OCI-LY1 (cell line): ENCODE measurements at regions not wholly inside any gene's neighbourhood (a gene's known extent, or its start where the extent isn't known, plus 50 kb on each side); places are given as distances from the start of the nearest gene placed in this dataset.

Experiments
- H2AFZ ChIP-seq: fragments of 200-600 bp; sonication (generic), shearing (Covaris generic); 2 replicates; pipeline ENCODE4 v1.6.0; 2014; ENCODE audit warnings: antibody characterized with exemption, mild to moderate bottlenecking, low read length
- H3F3A ChIP-seq: fragments of 200-600 bp; sonication (generic), shearing (Covaris generic); 2 replicates; pipeline ENCODE4 v1.6.0; 2014; ENCODE audit warnings: mild to moderate bottlenecking, antibody characterized with exemption, low read length, moderate library complexity; ENCODE audit not compliant: insufficient read depth
- H3K27ac ChIP-seq: fragments of 200-600 bp; sonication (generic); 2 replicates; pipeline ENCODE4 v1.5.1; 2014; ENCODE audit warnings: low read length, mixed run types, mild to moderate bottlenecking, low read depth; ENCODE audit not compliant: poor library complexity, severe bottlenecking
- H3K27me3 ChIP-seq: fragments of 200-600 bp; sonication (generic); 2 replicates; pipeline ENCODE4 v1.6.0; 2014; ENCODE audit warnings: antibody characterized with exemption, mild to moderate bottlenecking, low read length, moderate library complexity; ENCODE audit not compliant: insufficient read depth
- H3K36me3 ChIP-seq: fragments of 200-600 bp; sonication (generic); 2 replicates; pipeline ENCODE4 v1.6.1; 2014; ENCODE audit warnings: mild to moderate bottlenecking, antibody characterized with exemption, low read length, moderate library complexity, mixed read lengths; ENCODE audit not compliant: insufficient read depth
- H3K4me1 ChIP-seq: fragments of 200-600 bp; sonication (generic); 2 replicates; pipeline ENCODE4 v1.5.1; 2014; ENCODE audit warnings: mild to moderate bottlenecking, low read length, moderate library complexity; ENCODE audit not compliant: insufficient read depth, severe bottlenecking
- H3K4me2 ChIP-seq: fragments of 200-600 bp; sonication (generic), shearing (Covaris generic); 2 replicates; pipeline ENCODE4 v1.6.1; 2014; ENCODE audit warnings: low read length
- H3K4me3 ChIP-seq: fragments of 200-600 bp; sonication (generic); 2 replicates; pipeline ENCODE4 v1.5.1; 2014; ENCODE audit warnings: low read length, low read depth, mild to moderate bottlenecking, mixed read lengths; ENCODE audit not compliant: poor library complexity, severe bottlenecking
- H3K79me2 ChIP-seq: fragments of 200-600 bp; shearing (Covaris generic); 2 replicates; pipeline ENCODE4 v1.6.1; 2016; ENCODE audit warnings: mixed run types, low read length, mixed read lengths; ENCODE audit not compliant: insufficient read depth
- H3K9ac ChIP-seq: fragments of 200-600 bp; sonication (generic), shearing (Covaris generic); 2 replicates; pipeline ENCODE4 v1.6.1; 2014; ENCODE audit warnings: mild to moderate bottlenecking, low read length, mixed read lengths
- H3K9me2 ChIP-seq: fragments of 200-600 bp; sonication (generic), shearing (Covaris generic); 2 replicates; pipeline ENCODE4 v1.6.1; 2014; ENCODE audit warnings: low read depth, mild to moderate bottlenecking, low read length, mixed read lengths
- H3K9me3 ChIP-seq: fragments of 200-600 bp; shearing (Covaris generic); 2 replicates; pipeline ENCODE4 v1.6.1; 2014; ENCODE audit warnings: low read length, mixed read lengths
- H4K20me1 ChIP-seq: fragments of 200-600 bp; sonication (generic), shearing (Covaris generic); 2 replicates; pipeline ENCODE4 v1.6.0; 2016; ENCODE audit warnings: mild to moderate bottlenecking, low read length; ENCODE audit not compliant: insufficient read depth
- EZH2 ChIP-seq: fragments of 200-600 bp; sonication (generic), shearing (Covaris generic); IDR thresholded peaks from 2 replicates; pipeline ENCODE4 v1.8.0; 2017; ENCODE audit warnings: borderline replicate concordance, mixed run types, mild to moderate bottlenecking, antibody characterized with exemption, low read length, moderate library complexity, mixed read lengths
- TF ChIP-seq, protein P1 (sequence below): fragments of 200-600 bp; sonication (generic), shearing (Covaris generic); IDR thresholded peaks from 2 replicates; pipeline ENCODE4 v1.5.1; 2017; ENCODE audit warnings: mild to moderate bottlenecking, antibody characterized with exemption, low read length, moderate library complexity, mixed read lengths

DNA sequence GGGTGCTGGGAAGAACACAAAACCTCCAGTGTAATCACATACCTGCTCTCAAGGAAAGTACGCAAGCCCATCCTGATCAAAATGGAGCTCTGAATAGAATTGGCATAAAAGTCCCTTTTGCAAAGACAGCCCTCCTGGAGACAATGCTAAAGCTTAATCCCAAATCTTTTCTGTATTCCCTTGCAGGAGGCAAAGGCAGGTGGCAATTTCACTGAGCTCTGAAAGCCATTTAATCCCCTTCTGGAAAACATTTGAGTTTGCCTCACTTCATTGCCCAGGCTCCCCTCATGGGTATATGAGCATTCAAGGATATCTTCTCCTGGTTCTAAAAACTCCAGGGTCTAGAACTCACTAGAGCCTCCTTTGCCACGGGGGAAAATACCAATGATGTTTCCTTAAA lies 310.2 kb upstream of the CNR1 start:
- H2AFZ ChIP-seq, result no peak overlapping the region
- no peaks in the 10 kb centered on the region for H3F3A ChIP-seq
- TF ChIP-seq, protein P1, sequence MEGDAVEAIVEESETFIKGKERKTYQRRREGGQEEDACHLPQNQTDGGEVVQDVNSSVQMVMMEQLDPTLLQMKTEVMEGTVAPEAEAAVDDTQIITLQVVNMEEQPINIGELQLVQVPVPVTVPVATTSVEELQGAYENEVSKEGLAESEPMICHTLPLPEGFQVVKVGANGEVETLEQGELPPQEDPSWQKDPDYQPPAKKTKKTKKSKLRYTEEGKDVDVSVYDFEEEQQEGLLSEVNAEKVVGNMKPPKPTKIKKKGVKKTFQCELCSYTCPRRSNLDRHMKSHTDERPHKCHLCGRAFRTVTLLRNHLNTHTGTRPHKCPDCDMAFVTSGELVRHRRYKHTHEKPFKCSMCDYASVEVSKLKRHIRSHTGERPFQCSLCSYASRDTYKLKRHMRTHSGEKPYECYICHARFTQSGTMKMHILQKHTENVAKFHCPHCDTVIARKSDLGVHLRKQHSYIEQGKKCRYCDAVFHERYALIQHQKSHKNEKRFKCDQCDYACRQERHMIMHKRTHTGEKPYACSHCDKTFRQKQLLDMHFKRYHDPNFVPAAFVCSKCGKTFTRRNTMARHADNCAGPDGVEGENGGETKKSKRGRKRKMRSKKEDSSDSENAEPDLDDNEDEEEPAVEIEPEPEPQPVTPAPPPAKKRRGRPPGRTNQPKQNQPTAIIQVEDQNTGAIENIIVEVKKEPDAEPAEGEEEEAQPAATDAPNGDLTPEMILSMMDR, result no peak
- no peak for TF ChIP-seq EZH2
- no peak overlapping the region for H3K9ac ChIP-seq
- H3K79me2 ChIP-seq, result no peaks in the 10 kb centered on the region
- H3K4me1 ChIP-seq, result no peaks in the 10 kb centered on the region
- H3K36me3 ChIP-seq, result no peaks in the 10 kb centered on the region
- no peaks in the 10 kb centered on the region for H3K27me3 ChIP-seq
- H3K9me3 ChIP-seq, result peaks cover 11% of the 10 kb centered on the region; the same call in 1 of the 2 replicates
- no peak overlapping the region for H3K27ac ChIP-seq
- H4K20me1 ChIP-seq, result no peaks in the 10 kb centered on the region
- no peak overlapping the region for H3K4me2 ChIP-seq
- H3K9me2 ChIP-seq, result no peaks in the 10 kb centered on the region
- H3K4me3 ChIP-seq, result no peak overlapping the region

- H3K4me3 ChIP-seq, result no peak overlapping the region
- no peaks in the 10 kb centered on the region for H3K4me1 ChIP-seq
- H3F3A ChIP-seq, result no peaks in the 10 kb centered on the region
- no peak overlapping the region for H3K27ac ChIP-seq
- H3K9ac ChIP-seq, result no peak overlapping the region
- H3K27me3 ChIP-seq, result no peaks in the 10 kb centered on the region
- H3K9me2 ChIP-seq, result no peaks in the 10 kb centered on the region
- H3K79me2 ChIP-seq, result no peaks in the 10 kb centered on the region
- no peak for TF ChIP-seq EZH2
- TF ChIP-seq, protein P1, result no peak
- H3K36me3 ChIP-seq, result no peaks in the 10 kb centered on the region
- peaks cover 11% of the 10 kb centered on the region; the same call in 1 of the 2 replicates for H3K9me3 ChIP-seq
- H3K4me2 ChIP-seq, result no peak overlapping the region
- no peaks in the 10 kb centered on the region for H4K20me1 ChIP-seq
- no peak overlapping the region for H2AFZ ChIP-seq
Observed at GRCh38 chr6:88474720-88475119, 308.6 kb upstream of the CNR1 start.

DNA sequence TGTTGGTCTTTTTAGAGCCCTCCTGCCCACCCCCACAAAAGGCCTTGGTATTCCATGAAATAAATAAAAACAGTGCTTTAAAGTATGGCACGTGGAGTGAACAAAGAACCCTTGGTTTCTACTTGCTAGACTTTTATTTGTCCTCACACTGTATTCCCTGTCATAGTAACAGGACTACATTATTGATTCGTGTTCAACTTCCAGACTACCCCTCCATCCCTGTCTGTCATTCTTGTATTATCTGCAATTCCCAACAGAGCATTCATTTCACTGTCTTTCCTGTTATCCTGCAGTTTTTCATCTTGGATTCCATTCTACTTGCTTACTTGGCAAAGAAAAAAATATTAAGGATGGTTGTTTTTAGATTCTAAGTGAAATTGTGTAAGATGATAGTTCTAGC lies 307.4 kb upstream of the CNR1 start:
- H3K27ac ChIP-seq, result no peak overlapping the region
- no peak overlapping the region for H3K4me2 ChIP-seq
- no peaks in the 10 kb centered on the region for H3F3A ChIP-seq
- H3K9me3 ChIP-seq, result peaks cover 11% of the 10 kb centered on the region; the same call in 1 of the 2 replicates
- H4K20me1 ChIP-seq, result no peaks in the 10 kb centered on the region
- H3K36me3 ChIP-seq, result no peaks in the 10 kb centered on the region
- no peaks in the 10 kb centered on the region for H3K4me1 ChIP-seq
- no peaks in the 10 kb centered on the region for H3K27me3 ChIP-seq
- H3K79me2 ChIP-seq, result no peaks in the 10 kb centered on the region
- TF ChIP-seq, protein P1, result no peak
- TF ChIP-seq EZH2, result no peak
- no peak overlapping the region for H3K9ac ChIP-seq
- H2AFZ ChIP-seq, result no peak overlapping the region
- no peak overlapping the region for H3K4me3 ChIP-seq
- H3K9me2 ChIP-seq, result no peaks in the 10 kb centered on the region
